Endothelial cell of umbilical vein (primary cell): ENCODE measurements at regions not wholly inside any gene's neighbourhood (a gene's known extent, or its start where the extent isn't known, plus 50 kb on each side); places are given as distances from the start of the nearest gene placed in this dataset.

Experiments used
- BruUV-seq: library from RNA; stranded (reverse); fragments of 400-500 nt; replicated peaks from 2 replicates; lab custom pipeline; 2021; lab: Mats Ljungman, UMichigan
- CTCF ChIA-PET: fragments of 300-600, 350-600 bp; sonication (Branson Sonifier 250); formaldehyde crosslinking; loops from one replicate; lab custom pipeline; 2021; ENCODE audit warnings: antibody characterized with exemption, inconsistent platforms; lab: Charles Lee
- POLR2A ChIA-PET: fragments of 300-600, 350-600 bp; sonication (Branson Sonifier 250); formaldehyde crosslinking; loops from one replicate; lab custom pipeline; 2021; ENCODE audit warnings: antibody characterized with exemption, inconsistent platforms; lab: Charles Lee
- DNase-seq: peaks from one replicate; pipeline ENCODE4 v3.0.0-alpha.2; 2011; ENCODE audit warnings: low read depth, low spot score
- FAIRE-seq: peaks from 2 replicates; lab custom pipeline; 2011; peaks lifted over from hg19 to GRCh38; lab: Jason Lieb, UNC
- H2AFZ ChIP-seq: 2 replicates; pipeline ENCODE4 v1.6.0; 2012; ENCODE audit warnings: low read depth, low read length, control low read depth, inconsistent platforms
- H3K27ac ChIP-seq: 2 replicates; pipeline ENCODE4 v1.5.1; 2011; ENCODE audit warnings: low read depth, mild to moderate bottlenecking, control low read depth, low read length, moderate library complexity; ENCODE audit not compliant: insufficient read depth
- H3K27me3 ChIP-seq, 2 experiments: 2 replicates each; pipeline versions ENCODE4 v1.6.0 to v1.6.1; 2011; ENCODE audit warnings: low read length in 2 of 2, mixed read lengths in 1 of 2; ENCODE audit not compliant: control insufficient read depth in 2 of 2, insufficient read depth in 2 of 2
- H3K36me3 ChIP-seq, 2 experiments: 2 replicates in 1 of 2; 3 replicates in 1 of 2; pipeline ENCODE4 v1.5.1; 2011; ENCODE audit warnings: low read length in 2 of 2, mild to moderate bottlenecking in 1 of 2, moderate library complexity in 1 of 2; ENCODE audit not compliant: control insufficient read depth in 2 of 2, insufficient read depth in 2 of 2; ENCODE audit errors: extremely low read depth in 1 of 2
- H3K4me1 ChIP-seq: 3 replicates; pipeline ENCODE4 v1.5.1; 2011; ENCODE audit warnings: mild to moderate bottlenecking, low read length; ENCODE audit not compliant: control insufficient read depth, insufficient read depth; ENCODE audit errors: extremely low read depth
- H3K4me2 ChIP-seq: 2 replicates; pipeline ENCODE4 v1.6.1; 2011; ENCODE audit warnings: low read length, control low read depth, mixed read lengths; ENCODE audit not compliant: insufficient read depth
- H3K4me3 ChIP-seq, 3 experiments: fragments of 200-600 bp in 1 of 3; sonication (generic), shearing (Covaris generic) in 1 of 3; replicated peaks in 1 of 3; 2 replicates each; pipeline ENCODE4 v1.5.1; 2011 to 2016; ENCODE audit warnings: control low read depth in 3 of 3, low read length in 3 of 3, mild to moderate bottlenecking in 2 of 3, inconsistent platforms in 1 of 3, low read depth in 1 of 3, moderate library complexity in 1 of 3; ENCODE audit not compliant: insufficient read depth in 1 of 3
- H3K79me2 ChIP-seq: 2 replicates; pipeline ENCODE4 v1.6.0; 2012; ENCODE audit warnings: low read length, inconsistent platforms; ENCODE audit not compliant: control insufficient read depth, insufficient read depth
- H3K9ac ChIP-seq: replicated peaks from 2 replicates; pipeline ENCODE3; 2011; ENCODE audit warnings: low read length, control low read depth; ENCODE audit not compliant: insufficient read depth; ENCODE audit errors: extremely low read depth
- H3K9me1 ChIP-seq: replicated peaks from 3 replicates; pipeline ENCODE4 v1.6.0; 2011; ENCODE audit warnings: mild to moderate bottlenecking, low read length; ENCODE audit not compliant: control insufficient read depth, insufficient read depth; ENCODE audit errors: extremely low read depth
- H3K9me3 ChIP-seq: replicated peaks from 2 replicates; pipeline ENCODE4 v1.5.1; 2012; ENCODE audit warnings: low read length, inconsistent platforms; ENCODE audit not compliant: control insufficient read depth, insufficient read depth
- H4K20me1 ChIP-seq: replicated peaks from 2 replicates; pipeline ENCODE3; 2011; ENCODE audit warnings: mild to moderate bottlenecking, low read length; ENCODE audit not compliant: control insufficient read depth, insufficient read depth; ENCODE audit errors: extremely low read depth
- CTCF ChIP-seq, 2 donors: IDR thresholded peaks; 1 replicate in 1 of 2; 2 replicates in 1 of 2; pipeline ENCODE4 v1.5.1; 2011; ENCODE audit warnings: low read length in 2 of 2, mild to moderate bottlenecking in 2 of 2, moderate library complexity in 2 of 2, control low read depth in 1 of 2, inconsistent platforms in 1 of 2, low read depth in 1 of 2; ENCODE audit not compliant: insufficient read depth in 1 of 2; ENCODE audit errors: extremely low read depth in 1 of 2
- EZH2 ChIP-seq: IDR thresholded peaks from 2 replicates; pipeline ENCODE4 v1.6.1; 2012; ENCODE audit warnings: borderline replicate concordance, low read depth, mild to moderate bottlenecking, moderate library complexity, low read length, inconsistent platforms; ENCODE audit not compliant: severe bottlenecking
- FOS ChIP-seq: IDR thresholded peaks from 2 replicates; pipeline ENCODE4 v1.6.1; 2011; ENCODE audit warnings: mild to moderate bottlenecking, low read length, moderate library complexity, borderline replicate concordance; ENCODE audit not compliant: insufficient read depth
- GATA2 ChIP-seq: IDR thresholded peaks from 2 replicates; pipeline ENCODE4 v1.7.0; 2011; ENCODE audit warnings: low read depth, mild to moderate bottlenecking, moderate library complexity, mixed read lengths, low read length; ENCODE audit not compliant: insufficient read length, insufficient read depth
- JUN ChIP-seq: IDR thresholded peaks from 2 replicates; pipeline ENCODE4 v1.6.1; 2011; ENCODE audit warnings: borderline replicate concordance, low read depth; ENCODE audit not compliant: insufficient read length, insufficient read depth
- MAX ChIP-seq: IDR thresholded peaks from 2 replicates; pipeline ENCODE4 v1.6.1; 2011; ENCODE audit not compliant: insufficient read depth, insufficient read length
- MYC ChIP-seq: IDR thresholded peaks from one replicate; pipeline ENCODE4 v1.6.1; 2011; ENCODE audit warnings: mild to moderate bottlenecking, low read depth, low read length
- POLR2A ChIP-seq: IDR thresholded peaks from 2 replicates; pipeline ENCODE4 v1.6.1; 2012; ENCODE audit warnings: low read depth, mild to moderate bottlenecking, control low read depth, low read length
- POLR2AphosphoS5 ChIP-seq: IDR thresholded peaks from 2 replicates; pipeline ENCODE4 v1.6.1; 2012; ENCODE audit warnings: low read depth, mild to moderate bottlenecking, control low read depth, low read length, moderate library complexity; ENCODE audit not compliant: insufficient read depth
- dilution Hi-C: fragments of 300-500 bp; cut with MboI; formaldehyde crosslinking; loops from one replicate; pipeline ENCODE4 v1.15.0; 2019; ENCODE audit warnings: low sequenced_read_pairs; ENCODE audit not compliant: extremely low pct_ligation_motif_present
- intact Hi-C: fragments of 100-400 bp; cut with micrococcal nuclease; formaldehyde crosslinking; loops from one replicate; pipeline ENCODE4 v1.10.0; 2022

- intact Hi-C loops (no loop called here), dilution Hi-C loops (no loop called here)
- H3K27me3 ChIP-seq = no peaks in the 10 kb centered on the region
- no peak overlapping the region for H3K4me2 ChIP-seq
- no peaks in the 10 kb centered on the region for H3K36me3 ChIP-seq
- H3K4me3 ChIP-seq = no peak overlapping the region
- BruUV-seq = no TSS peak
- H3K9me3 ChIP-seq = peaks cover 1% of the 10 kb centered on the region
- no peaks in the 10 kb centered on the region for H3K9me1 ChIP-seq
- H2AFZ ChIP-seq = no peak overlapping the region
- H3K79me2 ChIP-seq = no peaks in the 10 kb centered on the region
- no peak for DNase-seq
- H3K27ac ChIP-seq = no peak overlapping the region
- no peak overlapping the region for H3K9ac ChIP-seq
- TF ChIP-seq CTCF (IDR thresholded peaks at IDR 0.05; ENCODE audit: extremely low read depth in 1 of 2, insufficient read depth in 1 of 2, low read depth in 1 of 2, low read length in 2 of 2) (no peak), EZH2 (no peak), FOS (no peak), JUN (no peak), MYC (no peak), GATA2 (no peak), MAX (no peak), POLR2AphosphoS5 (no peak), POLR2A (no peak)
- no peak for FAIRE-seq
- CTCF ChIA-PET = no interaction called here
- H4K20me1 ChIP-seq = no peaks in the 10 kb centered on the region
- H3K4me1 ChIP-seq = no peaks in the 10 kb centered on the region
- POLR2A ChIA-PET = no interaction called here
These were observed 212.3 kb upstream of the ATP10B start for GRCh38 chr5:161064297-161064696.
